Heart left ventricle (tissue), 16 donors: ENCODE measurements at regions not wholly inside any gene's neighbourhood (a gene's known extent, or its start where the extent isn't known, plus 50 kb on each side); places are given as distances from the start of the nearest gene placed in this dataset.

Experiments
- ATAC-seq, 4 donors: fragments of 200-7000 bp; cut with Tn5 transposase; one replicate each; pipeline ENCODE4 v1.9.1; 2020 to 2022; ENCODE audit warnings: moderate library complexity in 4 of 4, mild to moderate bottlenecking in 3 of 4, moderate number of reproducible peaks in 1 of 4
- DNase-seq, 5 donors: peaks; one replicate each; pipeline ENCODE4 v3.0.0-alpha.2; 2020
- H3K27ac ChIP-seq, 12 donors: fragments of 200-600 bp; sonication (generic) in 4 of 12; one replicate each; pipeline versions ENCODE4 v1.5.0 to v1.8.0; 2016 to 2022; ENCODE audit warnings: mild to moderate bottlenecking in 2 of 12
- H3K27me3 ChIP-seq, 9 donors: fragments of 200-600 bp; sonication (generic) in 2 of 9; one replicate each; pipeline versions ENCODE4 v1.5.1 to v1.8.0; 2016 to 2022; ENCODE audit warnings: mild to moderate bottlenecking in 3 of 9
- H3K36me3 ChIP-seq, 9 donors: fragments of 200-600 bp; sonication (generic) in 2 of 9; one replicate each; pipeline versions ENCODE4 v1.5.0 to v1.8.0; 2018 to 2022; ENCODE audit warnings: mild to moderate bottlenecking in 2 of 9
- H3K4me1 ChIP-seq, 12 donors: fragments of 200-600 bp; sonication (generic) in 4 of 12; one replicate each; pipeline versions ENCODE4 v1.5.0 to v1.8.0; 2016 to 2022; ENCODE audit warnings: mild to moderate bottlenecking in 3 of 12
- H3K4me3 ChIP-seq, 12 donors: fragments of 200-600 bp; sonication (generic) in 4 of 12; one replicate each; pipeline versions ENCODE4 v1.5.0 to v1.8.0; 2017 to 2022; ENCODE audit warnings: mild to moderate bottlenecking in 9 of 12, moderate library complexity in 4 of 12
- H3K9me3 ChIP-seq, 12 donors: fragments of 200-600 bp; sonication (generic) in 4 of 12; one replicate each; pipeline versions ENCODE4 v1.5.0 to v1.8.0; 2016 to 2022; ENCODE audit warnings: mild to moderate bottlenecking in 1 of 12
- CTCF ChIP-seq, 12 donors: fragments of 200-600 bp; sonication (generic) in 4 of 12; IDR thresholded peaks; one replicate each; pipeline versions ENCODE4 v1.5.0 to v1.8.0; 2018 to 2022; ENCODE audit warnings: antibody characterized with exemption in 12 of 12, mild to moderate bottlenecking in 5 of 12
- POLR2A ChIP-seq, 2 donors: fragments of 450-650 bp; IDR thresholded peaks; one replicate each; pipeline ENCODE4 v1.6.1; 2017; ENCODE audit warnings: antibody characterized with exemption in 2 of 2, mild to moderate bottlenecking in 2 of 2, moderate library complexity in 2 of 2
- WGBS, 4 donors: extraction: QIAGEN DNeasy Blood & Tissue Kit in 2 of 4; methylation state at CpG; one replicate each; pipeline versions ENCODE4 v1.1.5 to v1.1.7; 2013 to 2018; 5-methylcytosine and 5-hydroxymethylcytosine counted together
- intact Hi-C, 10 donors: fragments of 100-400 bp; cut with DNase I; formaldehyde crosslinking; loops; one replicate each; pipeline versions ENCODE4 v1.11.1 to v1.14.2; 2022
- donor health status: ischemic (EF 13 %, LVEDD 7.1; RV severe dilation, severe dysfunction).
- donor health status: healthy with polysubstance abuse.
- donor health status: DM: no; HTN: yes; CAD: no.
- donor health status: DM: no; HTN: no; CAD: no.
- donor health status: ischemic (EF 25% LVEDD 6.9; RV normal size, moderate dysfunction).
- donor health status: ischemic (EF 25% LVEDD 5.7; RV mildly dilated, moderate dysfunction).
- donor health status: healthy.
- donor health status: DM: yes; HTN: yes; CAD: no.
- donor health status: ischemic (EF 35%, LVEDD 5.7; RV mildly dilated, moderate dysfunction).
- donor health status: nonischemic (EF 11% LVEDD 7.7; RV severe dilation, severe dysfunction).
- donor health status: DM: yes; HTN: yes; CAD: no.
- donor health status: PGD.
- donor health status: ischemic (EF 29% LVEDD 5.4; RV normal size, mild dysfunction).
- donor health status: nonischemic (EF 23%, LVEDD 6.1; RV moderate dilation, normal function).

GRCh38 chr5:56413546-56413945, 180.4 kb upstream of the ANKRD55 start:
- H3K4me1 ChIP-seq: peaks cover 0 to 72% (median 11%) of the 10 kb centered on the region in 12 donors
- WGBS, 4 donors: 68 to 82% (median 76%) methylated on average over 4 of the region's 4 CpGs
- no peak for DNase-seq
- H3K36me3 ChIP-seq: no peaks in the 10 kb centered on the region
- no peaks in the 10 kb centered on the region for H3K27me3 ChIP-seq
- H3K27ac ChIP-seq: peak overlapping the region in 3 of 12 donors; percentile 15 to 95 (median 52)
- H3K4me3 ChIP-seq: no peak overlapping the region
- TF ChIP-seq POLR2A (IDR thresholded peaks at IDR 0.05): no peak
- no peak for TF ChIP-seq CTCF (IDR thresholded peaks at IDR 0.05)
- peaks cover 0 to under 1% (median 0%) of the 10 kb centered on the region in 12 donors for H3K9me3 ChIP-seq
- intact Hi-C loops: no loop called here
- ATAC-seq: no peak

- Histone ChIP-seq H3K9me3 (no peaks in the 10 kb centered on the region), H3K27ac (peak overlapping the region in 6 of 12 donors; percentile 4 to 95 (median 37))
Observed at GRCh38 chr5:56412601-56413379, 179.7 kb upstream of the ANKRD55 start.

GRCh38 chr5:56410696-56411095, 177.6 kb upstream of the ANKRD55 start:
- no peak for DNase-seq
- H3K4me1 ChIP-seq: peaks cover 0 to 59% (median 11%) of the 10 kb centered on the region in 12 donors
- no peaks in the 10 kb centered on the region for H3K36me3 ChIP-seq
- 95 to 99% (median 97%) methylated on average over 6 of the region's 6 CpGs for WGBS, 4 donors
- ATAC-seq: no peak
- H3K4me3 ChIP-seq: no peak overlapping the region
- TF ChIP-seq CTCF (IDR thresholded peaks at IDR 0.05): no peak
- no peak for TF ChIP-seq POLR2A (IDR thresholded peaks at IDR 0.05)
- H3K27me3 ChIP-seq: no peaks in the 10 kb centered on the region
- intact Hi-C loops: no loop called here
- no peaks in the 10 kb centered on the region for H3K9me3 ChIP-seq
- peak overlapping the region in 1 of 12 donors; percentile 80 for H3K27ac ChIP-seq

More at GRCh38 chr5:56412601-56413379, 179.7 kb upstream of the ANKRD55 start:
- ATAC-seq: peak; percentile 40 to 86 (median 70)
- no peaks in the 10 kb centered on the region for H3K36me3 ChIP-seq
- no peak overlapping the region for H3K4me3 ChIP-seq
- H3K4me1 ChIP-seq: peaks cover 0 to 72% (median 11%) of the 10 kb centered on the region in 12 donors
- 58 to 64% (median 60%) methylated on average over 9 of the region's 9 CpGs for WGBS, 4 donors
- DNase-seq: peak in 4 of 5 donors; percentile 65 to 77 (median 68)
- TF ChIP-seq CTCF (IDR thresholded peaks at IDR 0.05) (no peak), POLR2A (IDR thresholded peaks at IDR 0.05) (no peak)
- H3K27me3 ChIP-seq: no peaks in the 10 kb centered on the region
- intact Hi-C loops: no loop called here

- peak in 3 of 5 donors; percentile 18 to 36 (median 35) for DNase-seq
- no peaks in the 10 kb centered on the region for H3K36me3 ChIP-seq
- no peaks in the 10 kb centered on the region for H3K9me3 ChIP-seq
- no peak overlapping the region for H3K4me3 ChIP-seq
- ATAC-seq: peak; percentile 19 to 86 (median 78)
- intact Hi-C loops: no loop called here
- no peak for TF ChIP-seq CTCF (IDR thresholded peaks at IDR 0.05)
- no peak for TF ChIP-seq POLR2A (IDR thresholded peaks at IDR 0.05)
- H3K27ac ChIP-seq: peak overlapping the region in 2 of 12 donors; percentile 34 to 80
- H3K4me1 ChIP-seq: peaks cover 0 to 47% (median 8%) of the 10 kb centered on the region in 12 donors
- H3K27me3 ChIP-seq: no peaks in the 10 kb centered on the region
- 62 to 75% (median 73%) methylated on average over 13 of the region's 13 CpGs for WGBS, 4 donors
Observed at GRCh38 chr5:56409331-56410190, 176.4 kb upstream of the ANKRD55 start.
